ENCODE measurements at regions not wholly inside any gene's neighbourhood (a gene's known extent, or its start where the extent isn't known, plus 50 kb on each side); places are given as distances from the start of the nearest gene placed in this dataset.

DNA sequence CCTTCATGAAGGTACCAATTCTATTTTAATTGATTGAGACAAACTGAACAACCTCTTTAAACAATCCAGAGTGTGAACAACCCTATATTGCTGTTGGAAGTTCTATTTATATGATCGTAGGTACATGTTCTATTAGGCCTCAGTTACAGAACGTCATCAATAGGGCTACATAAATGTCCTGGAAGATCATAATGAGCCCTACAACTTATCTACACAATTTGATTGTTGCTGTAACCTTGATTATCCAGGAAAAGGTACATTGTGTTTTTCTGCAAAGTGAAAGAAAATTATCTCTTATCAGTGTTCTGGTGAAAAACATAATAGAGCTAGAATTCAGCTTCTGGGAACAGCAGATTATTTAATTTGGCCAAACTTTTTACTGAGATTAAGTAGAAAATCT, 612.9 kb downstream of the GALC start:
- Histone ChIP-seq H3K4me3 (ENCODE audit: insufficient read depth, low read depth, low read length) (no peak overlapping the region), H2BK15ac (ENCODE audit: low read depth, low read length) (no peak overlapping the region), H2AK9ac (replicated peaks; ENCODE audit: low read depth, low read length, poor library complexity) (no peak overlapping the region), H3K18ac (ENCODE audit: low read depth, low read length) (no peak overlapping the region), H2BK5ac (ENCODE audit: low read depth, low read length, poor library complexity, severe bottlenecking) (no peak overlapping the region), H3K4ac (ENCODE audit: low read depth, low read length) (no peak overlapping the region), H2BK120ac (ENCODE audit: low read depth, low read length) (no peak overlapping the region), H3K9ac (ENCODE audit: low read depth, low read length) (no peak overlapping the region), H2BK20ac (ENCODE audit: low read depth, low read length) (no peak overlapping the region), H3K4me1 (ENCODE audit: control insufficient read depth, insufficient read depth, low read length) (no peaks in the 10 kb centered on the region), H3K9me1 (ENCODE audit: insufficient read depth, low read length) (no peaks in the 10 kb centered on the region), H2AK5ac (ENCODE audit: low read depth, low read length) (no peak overlapping the region), H3K27ac (ENCODE audit: insufficient read depth, low read length) (no peak overlapping the region), H3K56ac (ENCODE audit: extremely low read depth, insufficient read depth, low read length) (no peak overlapping the region), H3K36me3 (ENCODE audit: control insufficient read depth, insufficient read depth, low read length) (no peaks in the 10 kb centered on the region), H2AFZ (replicated peaks; ENCODE audit: low read length, poor library complexity) (no peak overlapping the region), H3K79me1 (ENCODE audit: low read depth in 1 of 2, low read length in 2 of 2) (no peaks in the 10 kb centered on the region), H3K14ac (replicated peaks; ENCODE audit: low read depth, low read length) (no peak overlapping the region), H4K91ac (ENCODE audit: insufficient read depth, low read depth, low read length) (no peak overlapping the region), H3K23ac (ENCODE audit: low read depth, low read length) (no peak overlapping the region), H3K9me3 (ENCODE audit: control insufficient read depth, insufficient read depth, low read length) (no peaks in the 10 kb centered on the region), H4K20me1 (ENCODE audit: insufficient read depth, low read length) (no peaks in the 10 kb centered on the region), H3K4me2 (ENCODE audit: low read depth, low read length) (no peak overlapping the region), H4K5ac (ENCODE audit: low read depth, low read length) (no peak overlapping the region), H4K8ac (ENCODE audit: low read depth in 2 of 2, low read length in 2 of 2) (no peak overlapping the region), H3K27me3 (ENCODE audit: control insufficient read depth, insufficient read depth, low read length) (no peaks in the 10 kb centered on the region)
- intact Hi-C loops (cut with micrococcal nuclease) (no loop called here), dilution Hi-C loops (cut with HindIII; ENCODE audit: low sequenced_read_pairs, unreplicated experiment) (no loop called here), in situ Hi-C loops (cut with MboI; ENCODE audit: low sequenced_read_pairs) (no loop called here)
- DNase-seq (no peak), ATAC-seq (ENCODE audit: low read depth) (no peak)
- WGBS, 2 experiments (ENCODE audit: extremely low coverage in 2 of 2, insufficient read length in 1 of 2): no CpG with 5 or more reads among the region's 2 CpGs
- POLR2A ChIA-PET (ENCODE audit: unreplicated experiment): no interaction called here
- CTCF ChIA-PET: no interaction called here
- no TSS peak for BruUV-seq (replicated peaks)
- TF ChIP-seq NFE2L2 (IDR thresholded peaks at IDR 0.05; ENCODE audit: low read depth, low read length) (no peak), RFX5 (IDR thresholded peaks at IDR 0.05; ENCODE audit: low read depth, low read length) (no peak)

Data from IMR-90 (cell line).